ENCODE measurements at regions not wholly inside any gene's neighbourhood (a gene's known extent, or its start where the extent isn't known, plus 50 kb on each side); places are given as distances from the start of the nearest gene placed in this dataset.
"Not testable (repeated sequence)": the region's sequence is repeated elsewhere in the genome, so short reads cannot be mapped to it uniquely, and the experiment has no call there.

DNA sequence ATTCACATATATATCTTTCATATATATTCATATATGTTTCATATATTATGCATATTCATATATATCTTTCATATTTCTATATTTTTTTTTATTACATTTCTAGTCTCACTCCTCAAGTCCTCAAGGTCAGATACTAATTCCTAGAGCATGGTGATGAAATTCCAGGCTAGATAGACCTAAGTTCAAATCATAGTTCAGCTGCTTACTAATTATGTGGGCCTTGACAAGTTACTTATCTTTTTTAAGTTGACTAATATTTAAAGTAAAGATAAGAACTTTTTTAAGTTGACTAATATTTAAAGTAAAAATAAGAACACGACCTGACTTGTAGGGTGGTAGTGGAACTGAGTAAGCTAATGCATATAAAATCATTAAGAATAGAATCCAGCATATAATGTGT lies 495.6 kb upstream of the MAN1A1 start:
- DNase-seq = no peak

DNA sequence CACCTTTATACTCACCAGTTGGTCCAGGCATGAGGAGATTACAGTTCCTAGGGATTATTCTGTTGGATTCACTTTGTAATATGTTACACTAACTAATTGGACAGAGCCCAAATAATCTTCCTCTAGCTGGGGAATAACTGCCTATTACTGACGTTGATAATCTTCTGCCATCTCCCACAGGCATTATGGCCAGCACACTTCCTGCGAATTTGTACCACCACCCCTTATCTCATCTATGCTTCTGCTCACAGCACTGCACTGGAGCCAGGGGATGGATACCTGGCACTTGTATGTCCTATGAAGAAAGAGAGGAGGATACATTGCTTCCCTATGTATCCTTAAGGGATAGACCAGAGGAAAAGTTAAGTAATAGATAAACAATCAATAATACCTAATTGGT lies 494.8 kb upstream of the MAN1A1 start:
- DNase-seq = no peak

DNA sequence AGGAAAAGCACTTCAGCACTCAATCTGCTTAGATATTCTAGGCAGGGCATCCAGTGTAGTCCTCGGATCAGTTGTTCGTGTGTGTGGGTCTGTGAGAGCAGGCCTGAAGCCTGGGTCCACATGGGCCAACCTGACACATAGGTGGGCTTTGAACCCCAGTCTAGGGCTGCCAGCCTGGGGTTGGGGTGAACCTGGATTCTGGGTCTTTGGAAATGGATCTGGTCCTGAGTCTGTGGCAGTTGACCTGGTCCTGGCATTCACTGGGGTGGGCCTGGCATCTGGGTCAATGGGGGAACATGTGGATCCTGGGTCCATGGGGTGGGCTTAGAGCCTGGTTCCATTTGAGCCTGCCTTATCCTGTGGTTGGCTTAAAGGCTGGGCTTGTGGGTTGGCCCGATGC lies 492.6 kb upstream of the MAN1A1 start:
- no peak for DNase-seq

DNA sequence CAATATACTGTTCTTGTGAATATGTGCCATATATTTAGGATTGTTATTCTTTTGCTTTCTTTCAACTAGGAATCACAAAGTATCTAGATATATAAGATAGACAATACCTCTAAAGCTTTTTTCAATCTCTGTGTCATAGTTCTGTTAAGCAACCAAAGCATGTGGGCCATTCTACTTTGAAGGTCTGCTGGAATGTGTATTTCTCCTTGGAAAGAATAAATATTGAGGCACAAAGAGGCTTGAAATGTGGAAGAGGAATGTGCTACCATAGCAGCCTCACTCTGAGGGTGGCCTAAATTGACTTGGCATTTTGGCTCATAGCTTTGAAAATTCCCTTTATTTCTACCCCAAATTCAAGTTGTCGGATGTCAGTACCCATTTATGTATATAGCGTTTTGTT lies 488.5 kb upstream of the MAN1A1 start:
- DNase-seq = no peak

- DNase-seq = no peak
These were observed 484.9 kb upstream of the MAN1A1 start for GRCh38 chr6:119834418-119834817.

- no peak for DNase-seq
These were observed 482.9 kb upstream of the MAN1A1 start for GRCh38 chr6:119832411-119832810.

GRCh38 chr6:119830494-119831295 lies 481.1 kb upstream of the MAN1A1 start:
- no peak for DNase-seq

DNA sequence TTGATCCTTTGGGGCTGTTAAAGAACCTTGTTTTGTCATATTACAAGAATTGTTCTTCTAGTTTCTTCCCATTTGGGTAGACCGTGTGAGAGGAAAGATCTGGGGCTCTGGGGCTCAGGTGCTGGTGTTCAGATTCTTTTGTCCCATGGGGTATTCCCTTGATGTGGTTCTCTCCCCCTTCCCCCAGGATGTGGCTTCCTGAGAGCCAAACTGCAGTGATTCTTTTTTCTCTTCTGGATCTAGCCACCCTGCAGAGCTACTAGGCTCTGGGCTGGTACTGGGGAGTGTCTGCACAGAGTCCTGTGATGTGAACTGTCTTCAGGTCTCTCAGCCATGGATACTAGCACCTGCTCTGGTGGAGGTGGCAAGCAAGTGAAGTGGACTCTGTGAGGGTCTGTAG lies 480.5 kb upstream of the MAN1A1 start:
- DNase-seq = no peak

DNA sequence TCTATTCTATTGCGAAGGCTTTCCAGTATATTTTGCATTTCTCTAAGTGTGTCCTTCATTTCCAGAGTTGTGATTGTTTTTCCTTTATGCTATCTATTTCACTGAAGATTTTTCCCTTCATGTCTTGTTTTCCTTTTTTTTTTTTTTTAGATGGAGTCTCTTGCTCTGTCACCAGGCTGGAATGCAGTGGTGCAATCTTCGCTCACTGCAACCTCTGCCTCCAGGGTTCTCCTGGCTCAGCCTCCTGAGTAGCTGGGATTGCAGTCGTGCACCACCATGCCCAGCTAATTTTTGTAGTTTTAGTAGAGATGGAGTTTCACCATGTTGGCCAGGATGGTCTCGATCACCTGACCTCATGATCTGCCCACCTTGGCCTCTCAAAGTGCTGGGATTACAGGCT lies 479.9 kb upstream of the MAN1A1 start:
- not testable (repeated sequence) for DNase-seq

DNA sequence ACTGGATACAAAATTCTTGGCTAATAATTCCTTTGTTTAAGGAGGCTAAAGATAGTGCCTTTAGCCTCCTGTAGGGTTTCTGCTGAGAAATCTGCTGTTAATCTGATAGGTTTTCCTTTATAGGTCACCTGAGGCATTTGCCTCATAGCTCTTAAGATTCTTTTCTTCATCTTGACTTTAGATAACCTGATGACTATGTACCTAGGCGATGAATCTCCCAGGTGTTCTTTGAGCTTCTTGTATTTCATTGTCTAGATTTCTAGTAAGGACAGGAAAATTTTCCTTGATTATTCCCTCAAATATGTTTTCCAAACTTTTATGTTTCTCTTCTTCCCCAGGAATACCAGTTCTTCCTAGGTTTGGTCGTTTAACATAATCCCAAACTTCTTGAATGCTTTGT lies 479.4 kb upstream of the MAN1A1 start:
- DNase-seq = no peak

DNA sequence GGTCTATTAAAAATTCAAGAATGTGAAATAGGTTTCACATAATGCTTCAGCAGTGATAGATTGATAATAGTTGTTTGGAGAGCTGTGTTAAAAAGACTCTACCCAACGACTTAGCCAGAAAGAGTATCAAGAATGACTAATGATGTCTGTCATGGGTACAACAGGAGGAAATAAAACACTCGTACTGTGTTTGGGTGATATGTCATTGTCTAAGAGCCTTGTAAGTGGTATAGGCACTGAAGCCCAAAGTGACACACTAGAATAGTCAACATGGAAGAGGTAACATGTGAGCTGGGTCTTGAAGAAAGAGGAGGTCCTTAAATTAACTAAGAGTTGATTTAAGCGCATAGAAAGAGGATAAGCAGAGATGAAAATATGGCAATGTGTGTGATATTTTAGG lies 471.8 kb upstream of the MAN1A1 start:
- DNase-seq = no peak

GRCh38 chr6:119818876-119819275 lies 469.3 kb upstream of the MAN1A1 start:
- no peak for DNase-seq

DNA sequence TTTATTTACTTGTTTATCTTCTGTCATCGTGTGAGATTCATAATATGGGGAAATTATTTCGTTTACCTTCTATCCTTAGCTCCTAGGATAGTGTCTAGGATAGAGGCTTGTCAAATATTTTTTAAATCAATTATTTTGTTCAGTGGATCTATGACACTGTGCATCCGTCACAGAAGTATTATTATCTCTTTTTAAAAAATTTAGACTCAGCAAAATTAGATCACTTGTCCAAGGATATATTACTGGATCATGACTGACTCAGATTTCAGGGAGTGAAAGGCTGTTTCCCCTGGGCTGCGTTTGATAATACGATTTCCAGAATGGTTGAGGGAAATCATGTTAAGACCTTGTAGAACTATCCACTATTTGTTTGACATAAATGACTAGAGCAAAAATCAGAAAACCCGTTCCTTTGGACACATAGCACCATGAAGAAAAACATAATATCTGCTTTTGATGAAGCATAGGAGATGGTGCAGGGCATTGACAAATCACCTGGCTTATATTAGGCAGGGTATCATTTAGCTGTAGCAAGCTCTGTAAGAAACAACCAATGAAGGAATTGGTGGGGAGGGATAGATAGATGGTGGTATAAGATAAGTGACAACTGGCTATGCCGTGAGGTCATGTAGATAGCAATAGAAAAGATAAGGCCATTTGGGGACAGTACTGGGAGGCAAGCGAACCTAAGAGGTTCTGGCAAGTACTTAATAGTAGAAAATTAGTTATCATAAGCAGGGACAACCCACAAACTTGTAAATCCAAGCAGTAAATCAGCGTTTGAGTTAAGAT lies 465.2 kb upstream of the MAN1A1 start:
- DNase-seq = no peak

GRCh38 chr6:119802464-119802863 lies 452.9 kb upstream of the MAN1A1 start:
- DNase-seq = no peak

DNA sequence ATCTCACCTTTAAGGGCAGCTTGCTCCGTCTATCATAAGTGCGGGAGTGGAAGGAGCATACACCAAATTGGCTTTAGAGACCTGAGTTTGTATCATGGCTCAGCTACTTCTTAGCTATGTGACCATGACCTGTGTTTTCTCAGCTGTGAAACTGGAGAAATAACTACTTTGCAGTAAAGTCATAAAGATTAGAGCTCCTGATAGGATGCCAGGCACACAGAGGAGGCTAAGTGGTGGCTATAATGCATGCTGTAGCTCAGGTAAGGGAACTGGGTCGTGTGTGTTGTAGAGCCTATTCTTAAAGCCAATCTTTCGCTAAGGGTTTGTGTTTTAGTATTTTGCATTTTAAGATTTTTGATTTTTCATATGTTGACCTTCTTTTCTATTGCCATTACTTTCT lies 451.5 kb upstream of the MAN1A1 start:
- no peak for DNase-seq

DNA sequence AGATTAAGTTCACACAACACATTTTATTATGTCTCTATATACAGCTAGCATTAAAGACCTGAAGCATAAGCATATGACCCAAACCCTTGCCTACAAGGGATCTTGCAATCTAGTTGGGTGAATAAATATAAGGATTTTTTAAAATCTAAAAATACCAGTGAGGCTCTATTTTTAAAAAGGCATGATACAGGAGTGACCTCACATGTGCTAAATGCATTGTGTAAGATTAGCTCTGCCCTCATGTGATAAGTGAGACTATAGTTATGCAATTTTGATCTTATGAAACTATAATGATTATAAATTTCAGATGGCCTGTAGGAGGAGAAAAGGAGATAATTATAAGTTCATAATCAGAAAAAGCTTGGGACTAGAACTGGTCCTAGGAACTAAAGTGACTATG lies 451.0 kb upstream of the MAN1A1 start:
- DNase-seq = no peak

GRCh38 chr6:119799596-119800509 lies 450.3 kb upstream of the MAN1A1 start:
- no peak for DNase-seq

- no peak for DNase-seq
These were observed 442.2 kb upstream of the MAN1A1 start for GRCh38 chr6:119791736-119792135.

DNA sequence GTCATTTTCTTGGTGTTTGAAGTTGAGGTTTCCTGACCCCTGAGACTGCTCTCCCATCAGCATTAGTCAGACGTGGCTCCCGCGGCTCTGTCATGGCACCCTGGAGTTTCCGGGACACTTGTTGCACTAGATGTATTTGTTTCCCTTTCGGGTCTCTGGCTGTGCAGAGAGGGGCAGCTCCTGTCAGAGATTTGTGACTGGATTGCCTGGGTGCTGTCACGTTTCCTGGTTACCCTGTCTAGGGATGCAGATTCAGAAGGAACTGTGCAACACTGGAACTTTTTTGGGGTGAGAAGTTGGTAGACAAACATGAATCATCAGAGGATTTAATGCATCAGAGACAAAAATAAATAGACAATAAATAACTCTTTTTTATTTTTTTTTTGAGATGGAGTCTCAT lies 431.8 kb upstream of the MAN1A1 start:
- no peak for DNase-seq

DNA sequence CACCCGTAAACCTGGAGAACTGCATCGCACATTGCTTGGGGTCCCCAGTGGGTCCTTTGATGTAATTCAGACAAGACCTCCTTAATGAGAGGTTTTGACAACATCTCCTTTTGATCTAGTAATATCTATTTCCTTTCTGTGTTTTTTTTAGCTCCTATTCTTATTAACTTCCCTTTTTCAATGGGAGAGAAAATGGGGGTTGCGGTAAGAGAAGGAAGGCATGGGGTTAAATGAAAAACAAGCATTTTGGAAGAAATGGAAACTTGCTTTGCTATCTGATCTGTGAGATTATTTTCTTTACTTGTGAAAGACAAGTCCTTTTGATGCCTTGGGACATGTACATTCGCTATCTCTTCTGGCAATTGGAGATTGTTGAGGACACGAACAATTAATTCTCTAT lies 418.6 kb upstream of the MAN1A1 start:
- DNase-seq = no peak

- no peak for DNase-seq
These were observed 415.5 kb upstream of the MAN1A1 start for GRCh38 chr6:119764927-119765681.

GRCh38 chr6:119760046-119760445 lies 410.5 kb upstream of the MAN1A1 start:
- DNase-seq = no peak

- no peak for DNase-seq
These were observed 408.8 kb upstream of the MAN1A1 start for GRCh38 chr6:119758385-119758784.
